Mammary epithelial cell (primary cell): ENCODE measurements at regions not wholly inside any gene's neighbourhood (a gene's known extent, or its start where the extent isn't known, plus 50 kb on each side); places are given as distances from the start of the nearest gene placed in this dataset.

Source experiments
- CTCF ChIP-seq, 2 donors: IDR thresholded peaks in 1 of 2; conservative IDR thresholded peaks in 1 of 2; 2 replicates each; pipeline ENCODE4 v1.5.1; 2011 to 2012; ENCODE audit warnings: inconsistent platforms in 2 of 2, low read length in 2 of 2, mild to moderate bottlenecking in 2 of 2, control low read depth in 1 of 2, low read depth in 1 of 2; ENCODE audit not compliant: insufficient read depth in 1 of 2; ENCODE audit errors: extremely low read depth in 1 of 2
- EZH2 ChIP-seq: IDR thresholded peaks from 2 replicates; pipeline ENCODE4 v1.6.1; 2012; ENCODE audit warnings: low read length, inconsistent platforms, borderline replicate concordance

GRCh38 chr13:94858856-94859255, 146.5 kb upstream of the SOX21 start:
- TF ChIP-seq CTCF (conservative IDR thresholded peaks at IDR 0.05 in 1 of 2, IDR thresholded peaks at IDR 0.05 in 1 of 2; ENCODE audit: extremely low read depth in 1 of 2, insufficient read depth in 1 of 2, low read depth in 1 of 2, low read length in 2 of 2) (no peak), EZH2 (no peak)
